Brain microvascular endothelial cell (primary cell): ENCODE measurements at regions not wholly inside any gene's neighbourhood (a gene's known extent, or its start where the extent isn't known, plus 50 kb on each side); places are given as distances from the start of the nearest gene placed in this dataset.

Source experiments
- DNase-seq: peaks from one replicate; pipeline ENCODE4 v3.0.0-alpha.2; 2020
- H3K27ac ChIP-seq: fragments of 250-450 bp; sonication (Bioruptor Pico); 2 replicates; pipeline ENCODE4 v1.5.1; 2020; ENCODE audit warnings: mild to moderate bottlenecking, moderate library complexity
- H3K27me3 ChIP-seq: fragments of 250-450 bp; sonication (Bioruptor Pico); replicated peaks from 2 replicates; pipeline ENCODE4 v1.5.1; 2020; ENCODE audit warnings: mild to moderate bottlenecking
- H3K36me3 ChIP-seq: fragments of 250-450 bp; sonication (Bioruptor Pico); replicated peaks from 2 replicates; pipeline ENCODE4 v1.5.1; 2020; ENCODE audit warnings: mild to moderate bottlenecking
- H3K4me3 ChIP-seq: 2 replicates; pipeline ENCODE4 v1.5.1; 2011; ENCODE audit warnings: low read depth, mild to moderate bottlenecking, control low read depth, low read length, moderate library complexity
- CTCF ChIP-seq: IDR thresholded peaks from 2 replicates; pipeline ENCODE4 v1.5.1; 2011; ENCODE audit warnings: low read depth, mild to moderate bottlenecking, moderate library complexity, low read length, control low read depth, inconsistent platforms; ENCODE audit errors: missing control alignments
- in situ Hi-C: cut with HindIII; loops from 2 replicates; pipeline ENCODE4 v1.10.0; 2017; ENCODE audit warnings: low sequenced_read_pairs, low pct_ligation_motif_present

DNA sequence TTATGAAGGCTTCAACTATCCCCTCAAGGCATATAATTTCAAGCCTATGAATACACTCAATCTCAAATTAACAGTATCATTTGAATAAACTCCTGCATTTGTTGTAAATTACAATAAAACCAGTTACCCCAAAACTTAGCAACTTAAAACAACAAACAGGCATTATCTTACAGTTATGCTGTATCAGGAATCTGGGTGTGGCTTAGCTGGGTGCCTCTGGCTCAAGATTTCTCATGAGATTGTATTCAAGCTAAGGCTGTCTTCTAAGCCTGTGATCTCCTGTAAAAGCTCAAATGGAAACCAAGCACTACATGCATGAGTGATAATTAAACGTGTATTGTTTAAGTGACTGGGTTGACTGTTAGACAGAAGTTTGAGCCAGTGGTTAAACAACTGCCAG lies 341.0 kb upstream of the PHF14 start:
- no peak overlapping the region for H3K27ac ChIP-seq
- H3K4me3 ChIP-seq: no peak overlapping the region
- TF ChIP-seq CTCF: no peak
- in situ Hi-C loops: no loop called here
- H3K36me3 ChIP-seq: no peaks in the 10 kb centered on the region
- H3K27me3 ChIP-seq: no peaks in the 10 kb centered on the region
- DNase-seq: no peak

DNA sequence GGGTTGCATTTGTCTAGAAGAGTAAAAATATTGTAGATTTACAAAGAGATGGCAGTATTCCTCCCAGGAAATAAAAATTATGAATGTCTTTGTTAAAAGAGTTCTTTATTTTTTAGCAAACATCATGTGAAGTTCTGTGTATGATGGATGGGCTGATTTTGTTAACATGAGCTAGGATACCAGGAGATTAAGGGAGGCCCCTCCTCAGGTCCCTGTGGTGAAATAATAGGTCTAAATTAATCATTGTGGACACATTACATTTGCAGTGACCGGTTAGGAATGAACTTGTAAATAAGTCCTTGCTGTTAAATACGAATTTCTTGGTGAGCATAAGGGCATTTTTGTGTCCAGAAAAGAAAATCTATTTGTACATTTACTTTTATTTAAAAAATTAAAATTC lies 339.4 kb upstream of the PHF14 start:
- Histone ChIP-seq H3K27me3 (no peaks in the 10 kb centered on the region), H3K36me3 (no peaks in the 10 kb centered on the region), H3K27ac (no peak overlapping the region), H3K4me3 (no peak overlapping the region)
- no peak for TF ChIP-seq CTCF
- in situ Hi-C loops: no loop called here
- DNase-seq: no peak

- no peak for DNase-seq
- Histone ChIP-seq H3K36me3 (no peaks in the 10 kb centered on the region), H3K27ac (no peak overlapping the region), H3K4me3 (no peak overlapping the region), H3K27me3 (no peaks in the 10 kb centered on the region)
- no peak for TF ChIP-seq CTCF
- in situ Hi-C loops: no loop called here
Measured at GRCh38 chr7:10637991-10638390, 335.7 kb upstream of the PHF14 start.

GRCh38 chr7:10643545-10643944 lies 330.1 kb upstream of the PHF14 start:
- Histone ChIP-seq H3K4me3 (no peak overlapping the region), H3K36me3 (no peaks in the 10 kb centered on the region), H3K27me3 (no peaks in the 10 kb centered on the region), H3K27ac (no peak overlapping the region)
- DNase-seq: no peak
- no peak for TF ChIP-seq CTCF
- in situ Hi-C loops: no loop called here

DNA sequence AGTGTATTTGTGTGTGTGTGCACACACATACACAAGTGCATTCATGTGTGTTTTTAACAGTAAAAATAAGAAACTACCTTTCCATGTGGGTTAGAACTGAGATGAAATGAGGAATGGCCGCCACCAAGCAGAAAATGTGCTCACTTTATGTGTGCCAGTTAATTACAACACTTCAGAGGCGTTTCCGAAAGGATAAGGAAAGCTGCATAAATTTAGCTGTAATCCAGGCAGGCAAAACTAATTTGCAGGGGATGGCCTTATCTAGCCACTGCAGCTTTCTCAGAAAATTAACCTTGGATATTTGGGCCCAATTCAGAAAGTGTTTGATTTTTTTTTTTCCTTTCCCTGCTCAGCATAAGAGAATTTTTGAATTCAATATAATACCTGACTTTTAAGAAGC lies 328.8 kb upstream of the PHF14 start:
- in situ Hi-C loops: no loop called here
- Histone ChIP-seq H3K27me3 (no peaks in the 10 kb centered on the region), H3K27ac (no peak overlapping the region), H3K4me3 (no peak overlapping the region), H3K36me3 (no peaks in the 10 kb centered on the region)
- no peak for DNase-seq
- TF ChIP-seq CTCF: no peak

- DNase-seq: no peak
- H3K36me3 ChIP-seq: no peaks in the 10 kb centered on the region
- no peak overlapping the region for H3K27ac ChIP-seq
- in situ Hi-C loops: no loop called here
- no peak for TF ChIP-seq CTCF
- no peaks in the 10 kb centered on the region for H3K27me3 ChIP-seq
- H3K4me3 ChIP-seq: no peak overlapping the region
Measured at GRCh38 chr7:10646194-10646593, 327.5 kb upstream of the PHF14 start.
